ENCODE measurements at regions not wholly inside any gene's neighbourhood (a gene's known extent, or its start where the extent isn't known, plus 50 kb on each side); places are given as distances from the start of the nearest gene placed in this dataset.

- no peaks in the 10 kb centered on the region for H3K4me1 ChIP-seq (ENCODE audit: control insufficient read depth, insufficient read depth, low read length, poor library complexity, severe bottlenecking)
- DNase-seq (no peak), ATAC-seq (ENCODE audit: low read depth in 2 of 2) (no peak)
- H3K27ac ChIP-seq (ENCODE audit: insufficient read depth, low read length, poor library complexity, severe bottlenecking), result no peak overlapping the region
- H3K27me3 ChIP-seq (ENCODE audit: control insufficient read depth, insufficient read depth, low read length), result no peaks in the 10 kb centered on the region
- no peaks in the 10 kb centered on the region for H3K27me3 Mint-ChIP-seq
- H3K4me1 Mint-ChIP-seq, result no peaks in the 10 kb centered on the region
- peaks cover 0 to 9% of the 10 kb centered on the region in 2 experiments for H3K9me3 ChIP-seq (ENCODE audit: control insufficient read depth in 2 of 2, low read length in 2 of 2)
- H3K4me3 ChIP-seq (ENCODE audit: low read depth, low read length), result no peak overlapping the region
- H3K36me3 Mint-ChIP-seq, result no peaks in the 10 kb centered on the region
- H3K9me3 Mint-ChIP-seq, result peaks cover 0 to 36% (median 7%) of the 10 kb centered on the region in 7 donors
- H3K36me3 ChIP-seq (ENCODE audit: control insufficient read depth, insufficient read depth, low read length), result no peaks in the 10 kb centered on the region
- no peak overlapping the region for H3K27ac Mint-ChIP-seq
- H3K4me3 Mint-ChIP-seq, result no peak overlapping the region
These were observed 589.9 kb downstream of the ZNF608 start for GRCh38 chr5:124156415-124156996.

- H3K36me3 ChIP-seq (ENCODE audit: control insufficient read depth, insufficient read depth, low read length), result no peaks in the 10 kb centered on the region
- H3K27ac ChIP-seq (ENCODE audit: insufficient read depth, low read length, poor library complexity, severe bottlenecking), result no peak overlapping the region
- no peaks in the 10 kb centered on the region for H3K4me1 ChIP-seq (ENCODE audit: control insufficient read depth, insufficient read depth, low read length, poor library complexity, severe bottlenecking)
- Mint-ChIP-seq H3K9me3 (peaks cover 0 to 45% (median 12%) of the 10 kb centered on the region in 7 donors), H3K36me3 (no peaks in the 10 kb centered on the region), H3K27me3 (no peaks in the 10 kb centered on the region), H3K27ac (no peak overlapping the region), H3K4me3 (no peak overlapping the region), H3K4me1 (no peaks in the 10 kb centered on the region)
- H3K27me3 ChIP-seq (ENCODE audit: control insufficient read depth, insufficient read depth, low read length), result no peaks in the 10 kb centered on the region
- ATAC-seq (ENCODE audit: low read depth in 2 of 2) (no peak), DNase-seq (no peak)
- H3K9me3 ChIP-seq (ENCODE audit: control insufficient read depth in 2 of 2, low read length in 2 of 2), result peaks cover 0 to 9% of the 10 kb centered on the region in 2 experiments
- H3K4me3 ChIP-seq (ENCODE audit: low read depth, low read length), result no peak overlapping the region
These were observed 591.7 kb downstream of the ZNF608 start for GRCh38 chr5:124154714-124155113.

GRCh38 chr5:124153588-124153987 is 592.9 kb downstream of the ZNF608 start:
- ATAC-seq (ENCODE audit: low read depth in 2 of 2), result no peak
- H3K4me1 Mint-ChIP-seq, result no peaks in the 10 kb centered on the region
- H3K4me3 Mint-ChIP-seq, result no peak overlapping the region
- no peaks in the 10 kb centered on the region for H3K4me1 ChIP-seq (ENCODE audit: control insufficient read depth, insufficient read depth, low read length, poor library complexity, severe bottlenecking)
- peaks cover 0 to 42% (median 9%) of the 10 kb centered on the region in 7 donors for H3K9me3 Mint-ChIP-seq
- no peaks in the 10 kb centered on the region for H3K27me3 ChIP-seq (ENCODE audit: control insufficient read depth, insufficient read depth, low read length)
- H3K27me3 Mint-ChIP-seq, result no peaks in the 10 kb centered on the region
- no peak overlapping the region for H3K4me3 ChIP-seq (ENCODE audit: low read depth, low read length)
- H3K36me3 Mint-ChIP-seq, result no peaks in the 10 kb centered on the region
- no peak overlapping the region for H3K27ac Mint-ChIP-seq
- H3K36me3 ChIP-seq (ENCODE audit: control insufficient read depth, insufficient read depth, low read length), result no peaks in the 10 kb centered on the region
- no peak overlapping the region for H3K27ac ChIP-seq (ENCODE audit: insufficient read depth, low read length, poor library complexity, severe bottlenecking)
- peaks cover 4 to 10% of the 10 kb centered on the region in 2 experiments for H3K9me3 ChIP-seq (ENCODE audit: control insufficient read depth in 2 of 2, low read length in 2 of 2)
- no peak for DNase-seq

- no peaks in the 10 kb centered on the region for H3K36me3 ChIP-seq (ENCODE audit: control insufficient read depth, insufficient read depth, low read length)
- H3K4me3 ChIP-seq (ENCODE audit: low read depth, low read length), result no peak overlapping the region
- Mint-ChIP-seq H3K4me1 (no peaks in the 10 kb centered on the region), H3K27me3 (no peaks in the 10 kb centered on the region), H3K9me3 (peaks cover 0 to 17% (median 11%) of the 10 kb centered on the region in 7 donors), H3K36me3 (no peaks in the 10 kb centered on the region), H3K27ac (no peak overlapping the region), H3K4me3 (no peak overlapping the region)
- peaks cover 2 to 9% of the 10 kb centered on the region in 2 experiments for H3K9me3 ChIP-seq (ENCODE audit: control insufficient read depth in 2 of 2, low read length in 2 of 2)
- ATAC-seq (ENCODE audit: low read depth in 2 of 2) (no peak), DNase-seq (no peak)
- no peaks in the 10 kb centered on the region for H3K27me3 ChIP-seq (ENCODE audit: control insufficient read depth, insufficient read depth, low read length)
- no peaks in the 10 kb centered on the region for H3K4me1 ChIP-seq (ENCODE audit: control insufficient read depth, insufficient read depth, low read length, poor library complexity, severe bottlenecking)
- no peak overlapping the region for H3K27ac ChIP-seq (ENCODE audit: insufficient read depth, low read length, poor library complexity, severe bottlenecking)
These were observed 597.9 kb downstream of the ZNF608 start for GRCh38 chr5:124148574-124148973.

- DNase-seq (no peak), ATAC-seq (ENCODE audit: low read depth in 2 of 2) (no peak)
- H3K9me3 Mint-ChIP-seq, result peaks cover 0 to 12% (median 2%) of the 10 kb centered on the region in 7 donors
- H3K27ac Mint-ChIP-seq, result no peak overlapping the region
- no peaks in the 10 kb centered on the region for H3K4me1 Mint-ChIP-seq
- no peaks in the 10 kb centered on the region for H3K27me3 Mint-ChIP-seq
- no peaks in the 10 kb centered on the region for H3K36me3 ChIP-seq (ENCODE audit: control insufficient read depth, insufficient read depth, low read length)
- no peaks in the 10 kb centered on the region for H3K27me3 ChIP-seq (ENCODE audit: control insufficient read depth, insufficient read depth, low read length)
- no peak overlapping the region for H3K4me3 ChIP-seq (ENCODE audit: low read depth, low read length)
- no peaks in the 10 kb centered on the region for H3K36me3 Mint-ChIP-seq
- H3K27ac ChIP-seq (ENCODE audit: insufficient read depth, low read length, poor library complexity, severe bottlenecking), result no peak overlapping the region
- no peaks in the 10 kb centered on the region for H3K4me1 ChIP-seq (ENCODE audit: control insufficient read depth, insufficient read depth, low read length, poor library complexity, severe bottlenecking)
- no peaks in the 10 kb centered on the region for H3K9me3 ChIP-seq (ENCODE audit: control insufficient read depth in 2 of 2, low read length in 2 of 2)
- no peak overlapping the region for H3K4me3 Mint-ChIP-seq
These were observed 606.4 kb downstream of the ZNF608 start for GRCh38 chr5:124140060-124140459.

- Histone ChIP-seq H3K9me3 (ENCODE audit: control insufficient read depth in 2 of 2, low read length in 2 of 2) (no peaks in the 10 kb centered on the region), H3K4me1 (ENCODE audit: control insufficient read depth, insufficient read depth, low read length, poor library complexity, severe bottlenecking) (no peaks in the 10 kb centered on the region), H3K36me3 (ENCODE audit: control insufficient read depth, insufficient read depth, low read length) (no peaks in the 10 kb centered on the region), H3K4me3 (ENCODE audit: low read depth, low read length) (no peak overlapping the region), H3K27ac (ENCODE audit: insufficient read depth, low read length, poor library complexity, severe bottlenecking) (no peak overlapping the region), H3K27me3 (ENCODE audit: control insufficient read depth, insufficient read depth, low read length) (no peaks in the 10 kb centered on the region)
- H3K9me3 Mint-ChIP-seq, result peaks cover 0 to 12% (median 2%) of the 10 kb centered on the region in 7 donors
- no peaks in the 10 kb centered on the region for H3K4me1 Mint-ChIP-seq
- ATAC-seq (ENCODE audit: low read depth in 2 of 2) (no peak), DNase-seq (no peak)
- H3K36me3 Mint-ChIP-seq, result no peaks in the 10 kb centered on the region
- H3K27ac Mint-ChIP-seq, result no peak overlapping the region
- H3K27me3 Mint-ChIP-seq, result no peaks in the 10 kb centered on the region
- no peak overlapping the region for H3K4me3 Mint-ChIP-seq
These were observed 607.0 kb downstream of the ZNF608 start for GRCh38 chr5:124139477-124139876.

GRCh38 chr5:124136609-124137008 is 609.8 kb downstream of the ZNF608 start:
- no peaks in the 10 kb centered on the region for H3K36me3 ChIP-seq (ENCODE audit: control insufficient read depth, insufficient read depth, low read length)
- Mint-ChIP-seq H3K9me3 (peaks cover 0 to 5% (median 1%) of the 10 kb centered on the region in 7 donors), H3K4me1 (no peaks in the 10 kb centered on the region), H3K4me3 (no peak overlapping the region), H3K27ac (no peak overlapping the region), H3K27me3 (no peaks in the 10 kb centered on the region), H3K36me3 (no peaks in the 10 kb centered on the region)
- H3K4me3 ChIP-seq (ENCODE audit: low read depth, low read length), result no peak overlapping the region
- ATAC-seq (ENCODE audit: low read depth in 2 of 2), result no peak
- no peak overlapping the region for H3K27ac ChIP-seq (ENCODE audit: insufficient read depth, low read length, poor library complexity, severe bottlenecking)
- DNase-seq, result no peak
- no peaks in the 10 kb centered on the region for H3K9me3 ChIP-seq (ENCODE audit: control insufficient read depth in 2 of 2, low read length in 2 of 2)
- H3K4me1 ChIP-seq (ENCODE audit: control insufficient read depth, insufficient read depth, low read length, poor library complexity, severe bottlenecking), result no peaks in the 10 kb centered on the region
- H3K27me3 ChIP-seq (ENCODE audit: control insufficient read depth, insufficient read depth, low read length), result no peaks in the 10 kb centered on the region

- no peak overlapping the region for H3K27ac Mint-ChIP-seq
- H3K27ac ChIP-seq (ENCODE audit: insufficient read depth, low read length, poor library complexity, severe bottlenecking), result no peak overlapping the region
- DNase-seq (no peak), ATAC-seq (ENCODE audit: low read depth in 2 of 2) (no peak)
- H3K9me3 ChIP-seq (ENCODE audit: control insufficient read depth in 2 of 2, low read length in 2 of 2), result no peaks in the 10 kb centered on the region
- H3K36me3 ChIP-seq (ENCODE audit: control insufficient read depth, insufficient read depth, low read length), result no peaks in the 10 kb centered on the region
- H3K4me3 Mint-ChIP-seq, result no peak overlapping the region
- peaks cover 0 to 2% (median 0%) of the 10 kb centered on the region in 7 donors for H3K9me3 Mint-ChIP-seq
- H3K4me1 Mint-ChIP-seq, result no peaks in the 10 kb centered on the region
- no peak overlapping the region for H3K4me3 ChIP-seq (ENCODE audit: low read depth, low read length)
- H3K27me3 Mint-ChIP-seq, result no peaks in the 10 kb centered on the region
- no peaks in the 10 kb centered on the region for H3K27me3 ChIP-seq (ENCODE audit: control insufficient read depth, insufficient read depth, low read length)
- no peaks in the 10 kb centered on the region for H3K4me1 ChIP-seq (ENCODE audit: control insufficient read depth, insufficient read depth, low read length, poor library complexity, severe bottlenecking)
- H3K36me3 Mint-ChIP-seq, result no peaks in the 10 kb centered on the region
These were observed 611.5 kb downstream of the ZNF608 start for GRCh38 chr5:124134941-124135340.
